GM23248 (cell line): ENCODE measurements at regions not wholly inside any gene's neighbourhood (a gene's known extent, or its start where the extent isn't known, plus 50 kb on each side); places are given as distances from the start of the nearest gene placed in this dataset.

Experiments
- DNase-seq: peaks from one replicate; pipeline ENCODE4 v3.0.0-alpha.2; 2015
- H2AFZ ChIP-seq: fragments of 200-600 bp; sonication (generic); 2 replicates; pipeline ENCODE4 v1.6.1; 2016; ENCODE audit warnings: antibody characterized with exemption
- H3F3A ChIP-seq: fragments of 200-600 bp; sonication (generic); 2 replicates; pipeline ENCODE4 v1.6.1; 2016; ENCODE audit warnings: mild to moderate bottlenecking, antibody characterized with exemption, mixed run types; ENCODE audit not compliant: insufficient read depth
- H3K27ac ChIP-seq: fragments of 200-600 bp; sonication (generic); 2 replicates; pipeline ENCODE4 v1.5.1; 2016; ENCODE audit warnings: mild to moderate bottlenecking
- H3K27me3 ChIP-seq: fragments of 200-600 bp; sonication (generic); replicated peaks from 2 replicates; pipeline ENCODE4 v1.6.1; 2016; ENCODE audit warnings: mild to moderate bottlenecking; ENCODE audit not compliant: insufficient read depth
- H3K36me3 ChIP-seq: fragments of 200-600 bp; sonication (generic); 2 replicates; pipeline ENCODE4 v1.6.1; 2016; ENCODE audit warnings: low read depth, mild to moderate bottlenecking
- H3K4me1 ChIP-seq: fragments of 200-600 bp; sonication (generic); 2 replicates; pipeline ENCODE4 v1.6.1; 2016; ENCODE audit warnings: mild to moderate bottlenecking; ENCODE audit not compliant: insufficient read depth
- H3K4me2 ChIP-seq: fragments of 200-600 bp; sonication (generic); one replicate; pipeline ENCODE4 v1.6.1; 2016; ENCODE audit warnings: mild to moderate bottlenecking; ENCODE audit not compliant: unreplicated experiment
- H3K4me3 ChIP-seq: fragments of 200-600 bp; sonication (generic); 2 replicates; pipeline ENCODE4 v1.5.1; 2016; ENCODE audit warnings: mild to moderate bottlenecking
- H3K79me2 ChIP-seq: fragments of 200-600 bp; sonication (generic); 2 replicates; pipeline ENCODE4 v1.6.1; 2016; ENCODE audit warnings: mild to moderate bottlenecking; ENCODE audit not compliant: insufficient read depth
- H3K9ac ChIP-seq: fragments of 200-600 bp; sonication (generic); 2 replicates; pipeline ENCODE4 v1.6.1; 2016; ENCODE audit warnings: mild to moderate bottlenecking
- H3K9me2 ChIP-seq: fragments of 200-600 bp; sonication (generic); 2 replicates; pipeline ENCODE4 v1.6.1; 2016; ENCODE audit warnings: mixed run types, mild to moderate bottlenecking, moderate library complexity; ENCODE audit not compliant: insufficient read depth
- H3K9me3 ChIP-seq: fragments of 200-600 bp; sonication (generic); one replicate; pipeline ENCODE4 v1.6.1; 2017; ENCODE audit warnings: low read depth
- H4K20me1 ChIP-seq: fragments of 200-600 bp; sonication (generic); 2 replicates; pipeline ENCODE4 v1.6.0; 2016; ENCODE audit not compliant: insufficient read depth
- EZH2 ChIP-seq: fragments of 200-600 bp; sonication (generic); IDR thresholded peaks from 2 replicates; pipeline ENCODE4 v1.6.1; 2018; ENCODE audit warnings: antibody characterized with exemption, mild to moderate bottlenecking; ENCODE audit not compliant: insufficient read depth, poor library complexity, severe bottlenecking
- EZH2phosphoT487 ChIP-seq: fragments of 200-600 bp; sonication (generic); IDR thresholded peaks from 2 replicates; pipeline ENCODE4 v1.6.1; 2018; ENCODE audit warnings: antibody characterized with exemption, moderate library complexity, mild to moderate bottlenecking, low read depth; ENCODE audit not compliant: insufficient read depth
- WGBS, 2 experiments: methylation state at CpG; one replicate each; pipeline ENCODE4 v1.1.6; 2015 to 2017; ENCODE audit warnings: low lambda C conversion rate in 2 of 2, low coverage in 1 of 2; ENCODE audit errors: missing lambda C conversion rate in 2 of 2; 5-methylcytosine and 5-hydroxymethylcytosine counted together
- in situ Hi-C: fragments of 300-500 bp; cut with MboI; formaldehyde crosslinking; loops from 2 replicates; pipeline ENCODE4 v1.15.0; 2020

DNA sequence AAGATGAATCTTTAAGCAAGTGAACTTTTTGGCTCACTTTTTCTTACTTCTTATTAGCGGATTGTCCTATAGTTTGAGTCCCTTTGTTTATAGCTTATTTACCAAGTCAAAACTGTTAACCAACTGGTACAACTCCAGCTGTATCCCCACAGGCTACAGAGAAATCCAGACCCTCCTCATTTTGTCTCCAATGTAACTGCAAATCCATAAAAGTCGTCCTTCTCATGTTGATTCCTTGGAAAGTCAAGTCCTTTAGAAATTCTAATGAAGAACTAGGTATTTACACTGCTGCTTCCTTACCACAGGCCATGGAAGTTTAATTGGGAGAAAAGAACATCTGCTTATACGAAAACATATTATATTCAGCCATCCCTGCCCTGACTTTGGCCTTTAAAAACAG lies 729.1 kb upstream of the NRSN1 start:
- Histone ChIP-seq H4K20me1 (no peaks in the 10 kb centered on the region), H3K4me1 (no peaks in the 10 kb centered on the region), H3K27me3 (no peaks in the 10 kb centered on the region), H3F3A (no peaks in the 10 kb centered on the region), H3K4me3 (no peak overlapping the region), H3K9me3 (no peaks in the 10 kb centered on the region), H3K4me2 (no peak overlapping the region), H3K27ac (no peak overlapping the region), H3K36me3 (no peaks in the 10 kb centered on the region), H3K9me2 (no peaks in the 10 kb centered on the region), H2AFZ (no peak overlapping the region), H3K9ac (no peak overlapping the region), H3K79me2 (no peaks in the 10 kb centered on the region)
- in situ Hi-C loops, result no loop called here
- DNase-seq, result no peak
- 31 to 40% methylated on average over 3 of the region's 3 CpGs for WGBS, 2 experiments
- no peak for TF ChIP-seq EZH2phosphoT487
- TF ChIP-seq EZH2, result no peak

DNA sequence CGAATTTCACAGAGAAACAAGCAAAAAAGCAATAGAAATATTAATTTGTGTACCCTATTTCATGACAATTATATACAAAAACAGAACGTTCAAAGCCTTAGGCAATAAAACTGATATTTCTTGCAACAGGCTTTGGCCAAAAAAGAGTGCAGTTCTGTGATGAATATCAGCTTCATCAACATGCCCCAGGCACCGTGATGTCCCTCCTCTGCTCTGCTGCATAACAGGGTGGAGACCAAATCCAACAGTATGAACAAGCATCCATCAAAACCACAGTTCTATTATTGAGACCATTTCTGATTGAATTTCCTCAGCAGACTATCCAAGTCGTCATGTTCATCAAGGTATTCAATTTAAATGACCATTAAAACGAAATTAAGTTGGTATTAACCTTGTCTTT lies 722.6 kb upstream of the NRSN1 start:
- Histone ChIP-seq H4K20me1 (no peaks in the 10 kb centered on the region), H3F3A (no peaks in the 10 kb centered on the region), H3K27me3 (no peaks in the 10 kb centered on the region), H3K4me1 (no peaks in the 10 kb centered on the region), H3K4me3 (no peak overlapping the region), H3K9ac (no peak overlapping the region), H2AFZ (no peak overlapping the region), H3K4me2 (no peak overlapping the region), H3K36me3 (no peaks in the 10 kb centered on the region), H3K9me2 (no peaks in the 10 kb centered on the region), H3K79me2 (no peaks in the 10 kb centered on the region), H3K9me3 (no peaks in the 10 kb centered on the region), H3K27ac (no peak overlapping the region)
- no peak for DNase-seq
- in situ Hi-C loops, result no loop called here
- TF ChIP-seq EZH2phosphoT487 (no peak), EZH2 (no peak)
- 17 to 25% methylated on average over 5 of the region's 5 CpGs for WGBS, 2 experiments

DNA sequence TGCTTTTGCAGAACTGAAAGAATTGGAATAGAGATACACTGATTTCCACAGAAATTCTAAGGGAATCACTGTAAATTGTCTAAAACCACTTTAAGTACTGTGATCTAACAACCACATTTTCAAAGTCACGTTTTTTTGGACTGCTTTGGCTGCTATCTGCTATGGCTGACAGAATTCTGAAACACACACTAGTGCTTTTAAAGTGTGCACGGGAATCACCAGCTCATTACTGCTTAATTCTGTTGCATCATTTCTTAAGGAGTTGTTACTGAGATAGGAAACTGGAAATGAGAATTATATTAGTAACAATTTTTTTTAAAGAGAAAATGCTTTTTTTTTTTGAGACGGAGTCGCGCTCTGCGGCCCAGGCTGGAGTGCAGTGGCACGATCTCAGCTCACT lies 716.5 kb upstream of the NRSN1 start:
- H3K9me2 ChIP-seq, result no peaks in the 10 kb centered on the region
- no peaks in the 10 kb centered on the region for H3K79me2 ChIP-seq
- no peaks in the 10 kb centered on the region for H4K20me1 ChIP-seq
- no peak overlapping the region for H3K9ac ChIP-seq
- H3K9me3 ChIP-seq, result peaks cover 3% of the 10 kb centered on the region
- in situ Hi-C loops, result no loop called here
- no peaks in the 10 kb centered on the region for H3F3A ChIP-seq
- H2AFZ ChIP-seq, result no peak overlapping the region
- H3K4me1 ChIP-seq, result peaks cover 4% of the 10 kb centered on the region; the same call in 1 of the 2 replicates
- no peak for DNase-seq
- H3K4me2 ChIP-seq, result no peak overlapping the region
- no peak overlapping the region for H3K27ac ChIP-seq
- 53 to 58% methylated on average over 7 of the region's 7 CpGs for WGBS, 2 experiments
- no peaks in the 10 kb centered on the region for H3K27me3 ChIP-seq
- H3K4me3 ChIP-seq, result no peak overlapping the region
- TF ChIP-seq EZH2 (no peak), EZH2phosphoT487 (no peak)
- H3K36me3 ChIP-seq, result no peaks in the 10 kb centered on the region

DNA sequence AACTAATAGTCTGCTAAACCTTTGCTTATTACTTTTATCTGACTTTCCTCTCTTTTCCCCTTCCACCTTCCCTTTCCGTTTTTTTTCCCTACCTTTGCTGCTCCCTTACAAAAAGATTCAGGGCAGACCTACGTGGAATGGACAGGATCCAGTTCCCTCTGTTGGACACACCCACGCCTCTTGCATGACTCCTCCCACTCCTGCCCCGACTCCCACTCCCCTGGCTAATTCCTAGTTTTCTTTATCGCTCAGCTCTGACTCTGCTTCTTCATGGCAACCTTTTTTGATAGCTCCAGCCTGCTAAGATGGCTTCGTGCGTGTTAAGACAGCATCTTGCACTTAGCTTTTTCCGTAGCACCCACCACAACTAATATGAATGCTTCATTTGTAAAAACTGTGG lies 715.6 kb upstream of the NRSN1 start:
- H4K20me1 ChIP-seq, result no peaks in the 10 kb centered on the region
- H3K9ac ChIP-seq, result no peak overlapping the region
- no peak overlapping the region for H3K27ac ChIP-seq
- no peaks in the 10 kb centered on the region for H3K36me3 ChIP-seq
- 71 to 78% methylated on average over 8 of the region's 8 CpGs for WGBS, 2 experiments
- H3K9me3 ChIP-seq, result peaks cover 3% of the 10 kb centered on the region
- in situ Hi-C loops, result no loop called here
- H3F3A ChIP-seq, result no peaks in the 10 kb centered on the region
- no peaks in the 10 kb centered on the region for H3K9me2 ChIP-seq
- DNase-seq, result no peak
- H3K27me3 ChIP-seq, result no peaks in the 10 kb centered on the region
- no peak overlapping the region for H3K4me3 ChIP-seq
- no peaks in the 10 kb centered on the region for H3K79me2 ChIP-seq
- TF ChIP-seq EZH2 (no peak), EZH2phosphoT487 (no peak)
- H3K4me1 ChIP-seq, result peaks cover 4% of the 10 kb centered on the region; the same call in 1 of the 2 replicates
- no peak overlapping the region for H2AFZ ChIP-seq
- H3K4me2 ChIP-seq, result no peak overlapping the region

DNA sequence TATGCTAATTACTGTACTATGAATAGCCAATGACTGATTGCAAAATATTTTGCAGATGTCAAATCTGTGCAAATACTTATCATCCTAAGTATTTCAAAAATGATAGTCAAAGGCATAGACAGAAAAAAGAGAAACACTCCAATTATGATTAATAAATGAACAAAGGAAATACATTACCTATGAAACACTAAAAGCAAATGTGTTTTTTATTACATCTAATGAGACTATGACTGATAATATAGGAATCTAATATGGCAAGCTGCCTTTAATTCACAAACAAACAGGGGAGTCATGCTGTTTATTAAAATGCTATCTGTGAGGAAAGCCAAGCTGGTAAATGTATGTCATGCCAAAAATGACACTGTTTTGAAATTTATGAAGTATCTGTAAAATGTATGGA lies 713.2 kb upstream of the NRSN1 start:
- H3K9me3 ChIP-seq, result peaks cover 3% of the 10 kb centered on the region
- H3K27me3 ChIP-seq, result no peaks in the 10 kb centered on the region
- H3K9me2 ChIP-seq, result no peaks in the 10 kb centered on the region
- DNase-seq, result peak; percentile 2
- no peaks in the 10 kb centered on the region for H3K36me3 ChIP-seq
- in situ Hi-C loops, result no loop called here
- no peak overlapping the region for H2AFZ ChIP-seq
- peaks cover 4% of the 10 kb centered on the region; the same call in 1 of the 2 replicates for H3K4me1 ChIP-seq
- no peak for TF ChIP-seq EZH2
- no peak for TF ChIP-seq EZH2phosphoT487
- H3K79me2 ChIP-seq, result no peaks in the 10 kb centered on the region
- no peaks in the 10 kb centered on the region for H4K20me1 ChIP-seq
- no peak overlapping the region for H3K4me3 ChIP-seq
- H3F3A ChIP-seq, result no peaks in the 10 kb centered on the region
- H3K27ac ChIP-seq, result no peak overlapping the region
- no peak overlapping the region for H3K9ac ChIP-seq
- H3K4me2 ChIP-seq, result no peak overlapping the region
